ENCODE measurements at regions not wholly inside any gene's neighbourhood (a gene's known extent, or its start where the extent isn't known, plus 50 kb on each side); places are given as distances from the start of the nearest gene placed in this dataset.

- Mint-ChIP-seq H3K27ac (no peak overlapping the region), H3K9me3 (ENCODE audit: insufficient read depth) (peaks cover 4% of the 10 kb centered on the region), H3K4me3 (no peak overlapping the region), H3K27me3 (no peaks in the 10 kb centered on the region), H3K4me1 (no peaks in the 10 kb centered on the region)
- Histone ChIP-seq H3K27ac (ENCODE audit: low read length in 2 of 2) (no peak overlapping the region), H3K27me3 (replicated peaks in 1 of 4; ENCODE audit: control extremely low read depth in 1 of 4, control insufficient read depth in 3 of 4, insufficient read depth in 4 of 4, low read length in 3 of 4) (no peaks in the 10 kb centered on the region), H3K9ac (ENCODE audit: low read length) (no peak overlapping the region), H3K79me2 (ENCODE audit: control insufficient read depth, insufficient read depth, low read length) (no peaks in the 10 kb centered on the region), H2AFZ (ENCODE audit: insufficient read depth, low read depth, low read length, poor library complexity, severe bottlenecking) (no peak overlapping the region), H3K4me1 (ENCODE audit: control insufficient read depth in 2 of 2, insufficient read depth in 2 of 2, low read length in 2 of 2) (no peaks in the 10 kb centered on the region), H3K36me3 (replicated peaks in 1 of 2; ENCODE audit: control extremely low read depth in 1 of 2, control insufficient read depth in 1 of 2, extremely low read depth in 1 of 2, insufficient read depth in 2 of 2, low read length in 1 of 2) (no peaks in the 10 kb centered on the region), H3K9me3 (ENCODE audit: control extremely low read depth in 1 of 3, control insufficient read depth in 2 of 3, insufficient read depth in 1 of 3, low read length in 2 of 3) (no peaks in the 10 kb centered on the region), H3K4me2 (replicated peaks; ENCODE audit: low read depth, low read length, poor library complexity, severe bottlenecking) (no peak overlapping the region), H3K4me3 (ENCODE audit: control extremely low read depth in 1 of 5, extremely low read depth in 1 of 5, insufficient read depth in 1 of 5, low read depth in 2 of 5, low read length in 4 of 5) (no peak overlapping the region), H4K20me1 (ENCODE audit: control insufficient read depth, insufficient read depth, low read length, poor library complexity, severe bottlenecking) (no peaks in the 10 kb centered on the region)
- intact Hi-C loops (cut with micrococcal nuclease): no loop called here
- DNase-seq (no peak), ATAC-seq (ENCODE audit: low read depth) (no peak)
- ChIA-PET POLR2A (no interaction called here), CTCF (no interaction called here)
- no CpG with 5 or more reads among the region's 2 CpGs for WGBS (ENCODE audit: insufficient coverage)
- no peak for TF ChIP-seq CTCF (IDR thresholded peaks at IDR 0.05)
- TF ChIP-seq EZH2 (IDR thresholded peaks at IDR 0.05; ENCODE audit: borderline replicate concordance, insufficient read depth, low read depth, low read length, poor library complexity, severe bottlenecking): no peak
These were observed 540.6 kb upstream of the HTR2A start for GRCh38 chr13:47437406-47437805.

GRCh38 chr13:47433461-47434005 is 536.7 kb upstream of the HTR2A start:
- CTCF ChIA-PET: no interaction called here
- Mint-ChIP-seq H3K9me3 (ENCODE audit: insufficient read depth) (peaks cover 4% of the 10 kb centered on the region), H3K4me1 (no peaks in the 10 kb centered on the region), H3K27me3 (no peaks in the 10 kb centered on the region), H3K27ac (no peak overlapping the region), H3K4me3 (no peak overlapping the region)
- Histone ChIP-seq H3K4me3 (ENCODE audit: control extremely low read depth in 1 of 5, extremely low read depth in 1 of 5, insufficient read depth in 1 of 5, low read depth in 2 of 5, low read length in 4 of 5) (no peak overlapping the region), H3K9me3 (ENCODE audit: control extremely low read depth in 1 of 3, control insufficient read depth in 2 of 3, insufficient read depth in 1 of 3, low read length in 2 of 3) (no peaks in the 10 kb centered on the region), H3K27ac (ENCODE audit: low read length in 2 of 2) (no peak overlapping the region), H3K79me2 (ENCODE audit: control insufficient read depth, insufficient read depth, low read length) (no peaks in the 10 kb centered on the region), H2AFZ (ENCODE audit: insufficient read depth, low read depth, low read length, poor library complexity, severe bottlenecking) (no peak overlapping the region), H3K4me2 (replicated peaks; ENCODE audit: low read depth, low read length, poor library complexity, severe bottlenecking) (no peak overlapping the region), H3K36me3 (replicated peaks in 1 of 2; ENCODE audit: control extremely low read depth in 1 of 2, control insufficient read depth in 1 of 2, extremely low read depth in 1 of 2, insufficient read depth in 2 of 2, low read length in 1 of 2) (no peaks in the 10 kb centered on the region), H3K4me1 (ENCODE audit: control insufficient read depth in 2 of 2, insufficient read depth in 2 of 2, low read length in 2 of 2) (no peaks in the 10 kb centered on the region), H3K9ac (ENCODE audit: low read length) (no peak overlapping the region), H3K27me3 (replicated peaks in 1 of 4; ENCODE audit: control extremely low read depth in 1 of 4, control insufficient read depth in 3 of 4, insufficient read depth in 4 of 4, low read length in 3 of 4) (no peaks in the 10 kb centered on the region), H4K20me1 (ENCODE audit: control insufficient read depth, insufficient read depth, low read length, poor library complexity, severe bottlenecking) (no peaks in the 10 kb centered on the region)
- intact Hi-C loops (cut with micrococcal nuclease): no loop called here
- DNase-seq: no peak
- WGBS (ENCODE audit: insufficient coverage): no CpG with 5 or more reads among the region's 2 CpGs
- ATAC-seq (ENCODE audit: low read depth): no peak
- TF ChIP-seq EZH2 (IDR thresholded peaks at IDR 0.05; ENCODE audit: borderline replicate concordance, insufficient read depth, low read depth, low read length, poor library complexity, severe bottlenecking) (no peak), CTCF (IDR thresholded peaks at IDR 0.05) (no peak)
- POLR2A ChIA-PET: no interaction called here

Measured in B cell (primary cell).